ENCODE measurements at regions not wholly inside any gene's neighbourhood (a gene's known extent, or its start where the extent isn't known, plus 50 kb on each side); places are given as distances from the start of the nearest gene placed in this dataset.

GRCh38 chr12:124726596-124727263 lies 136.9 kb downstream of the SCARB1 start:
- DNase-seq (ENCODE audit: low read depth in 2 of 2): no peak

- no peak for DNase-seq (ENCODE audit: low read depth in 2 of 2)
Observed at GRCh38 chr12:124725597-124726237, 137.9 kb downstream of the SCARB1 start.

- no peak for DNase-seq (ENCODE audit: low read depth in 2 of 2)
Observed at GRCh38 chr12:124725099-124725498, 138.6 kb downstream of the SCARB1 start.

- DNase-seq (ENCODE audit: low read depth in 2 of 2): no peak
Observed at GRCh38 chr12:124722878-124723277, 140.8 kb downstream of the SCARB1 start.

- no peak for DNase-seq (ENCODE audit: low read depth in 2 of 2)
Observed at GRCh38 chr12:124721501-124722162, 142.0 kb downstream of the SCARB1 start.

GRCh38 chr12:124720681-124721500 lies 142.8 kb downstream of the SCARB1 start:
- DNase-seq (ENCODE audit: low read depth in 2 of 2): no peak

GRCh38 chr12:124720004-124720680 lies 143.5 kb downstream of the SCARB1 start:
- DNase-seq (ENCODE audit: low read depth in 2 of 2): no peak

- no peak for DNase-seq (ENCODE audit: low read depth in 2 of 2)
Observed at GRCh38 chr12:124719231-124719630, 144.4 kb downstream of the SCARB1 start.

GRCh38 chr12:124718458-124718857 lies 145.2 kb downstream of the SCARB1 start:
- DNase-seq (ENCODE audit: low read depth in 2 of 2): no peak

- no peak for DNase-seq (ENCODE audit: low read depth in 2 of 2)
Observed at GRCh38 chr12:124718036-124718435, 145.6 kb downstream of the SCARB1 start.

- no peak for DNase-seq (ENCODE audit: low read depth in 2 of 2)
Observed at GRCh38 chr12:124717318-124717717, 146.3 kb downstream of the SCARB1 start.

GRCh38 chr12:124716208-124717130 lies 147.2 kb downstream of the SCARB1 start:
- no peak for DNase-seq (ENCODE audit: low read depth in 2 of 2)

- DNase-seq (ENCODE audit: low read depth in 2 of 2): no peak
Observed at GRCh38 chr12:124715121-124715990, 147.9 kb upstream of the NCOR2 start.

GRCh38 chr12:124713436-124714082 lies 146.1 kb upstream of the NCOR2 start:
- DNase-seq (ENCODE audit: low read depth in 2 of 2): peak; percentile 35 to 78

GRCh38 chr12:124713041-124713435 lies 145.6 kb upstream of the NCOR2 start:
- peak in 1 of 2 donors; percentile 7 for DNase-seq (ENCODE audit: low read depth in 2 of 2)

GRCh38 chr12:124711344-124711743 lies 143.9 kb upstream of the NCOR2 start:
- no peak for DNase-seq (ENCODE audit: low read depth in 2 of 2)

- no peak for DNase-seq (ENCODE audit: low read depth in 2 of 2)
Observed at GRCh38 chr12:124709722-124710687, 142.6 kb upstream of the NCOR2 start.

GRCh38 chr12:124707316-124707715 lies 139.9 kb upstream of the NCOR2 start:
- no peak for DNase-seq (ENCODE audit: low read depth in 2 of 2)

Measured in stimulated activated CD8-positive, alpha-beta memory T cell treated with anti-CD3 and anti-CD28 coated beads, Interleukin-7, amount 100 ng/mL, for 4 hours (primary cell).